ENCODE measurements at regions not wholly inside any gene's neighbourhood (a gene's known extent, or its start where the extent isn't known, plus 50 kb on each side); places are given as distances from the start of the nearest gene placed in this dataset.
"Not testable (repeated sequence)": the region's sequence is repeated elsewhere in the genome, so short reads cannot be mapped to it uniquely, and the experiment has no call there.

DNA sequence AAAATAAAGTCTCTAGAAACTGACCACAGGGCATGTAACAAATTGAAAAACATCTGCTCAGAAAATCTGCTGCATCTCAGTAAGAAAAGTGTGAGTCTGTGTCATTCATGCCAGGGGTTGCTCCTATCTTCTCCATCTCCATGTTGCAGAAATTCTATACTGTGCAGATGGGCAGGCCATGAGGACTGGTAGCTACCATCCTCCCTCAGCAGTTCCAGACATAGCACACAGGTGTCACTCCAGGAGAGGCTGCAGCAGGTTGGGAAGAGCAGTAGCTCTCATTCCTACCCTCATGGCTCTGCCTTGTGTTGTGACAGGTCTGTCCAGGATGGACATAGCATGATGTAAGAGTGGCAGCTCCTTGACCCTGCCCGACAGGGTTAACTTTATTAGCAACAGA lies 173.4 kb downstream of the NDUFS4 start:
- TF ChIP-seq, protein P1, sequence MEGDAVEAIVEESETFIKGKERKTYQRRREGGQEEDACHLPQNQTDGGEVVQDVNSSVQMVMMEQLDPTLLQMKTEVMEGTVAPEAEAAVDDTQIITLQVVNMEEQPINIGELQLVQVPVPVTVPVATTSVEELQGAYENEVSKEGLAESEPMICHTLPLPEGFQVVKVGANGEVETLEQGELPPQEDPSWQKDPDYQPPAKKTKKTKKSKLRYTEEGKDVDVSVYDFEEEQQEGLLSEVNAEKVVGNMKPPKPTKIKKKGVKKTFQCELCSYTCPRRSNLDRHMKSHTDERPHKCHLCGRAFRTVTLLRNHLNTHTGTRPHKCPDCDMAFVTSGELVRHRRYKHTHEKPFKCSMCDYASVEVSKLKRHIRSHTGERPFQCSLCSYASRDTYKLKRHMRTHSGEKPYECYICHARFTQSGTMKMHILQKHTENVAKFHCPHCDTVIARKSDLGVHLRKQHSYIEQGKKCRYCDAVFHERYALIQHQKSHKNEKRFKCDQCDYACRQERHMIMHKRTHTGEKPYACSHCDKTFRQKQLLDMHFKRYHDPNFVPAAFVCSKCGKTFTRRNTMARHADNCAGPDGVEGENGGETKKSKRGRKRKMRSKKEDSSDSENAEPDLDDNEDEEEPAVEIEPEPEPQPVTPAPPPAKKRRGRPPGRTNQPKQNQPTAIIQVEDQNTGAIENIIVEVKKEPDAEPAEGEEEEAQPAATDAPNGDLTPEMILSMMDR (IDR thresholded peaks at IDR 0.05) = no peak

DNA sequence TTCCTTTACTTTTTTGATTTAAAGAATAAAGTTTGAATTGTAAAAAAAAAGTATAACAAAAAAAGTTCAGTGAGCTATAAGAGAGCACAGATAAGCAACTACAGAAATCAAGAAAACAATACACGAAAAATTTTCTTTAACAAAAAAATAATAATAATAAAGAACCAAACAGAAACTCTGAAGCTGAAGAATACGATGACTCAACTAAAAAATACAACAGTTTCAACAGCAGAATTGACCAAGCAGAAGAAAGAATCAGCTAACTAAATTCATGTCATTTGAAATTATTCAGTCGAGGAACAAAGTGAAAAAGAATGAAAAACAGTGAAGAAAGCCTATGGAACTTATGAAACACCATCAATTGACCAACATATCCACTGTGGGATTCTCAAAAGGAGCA lies 177.7 kb downstream of the NDUFS4 start:
- Mint-ChIP-seq H3K9me3 (ENCODE audit: unreplicated experiment) (no peaks in the 10 kb centered on the region), H3K4me3 (ENCODE audit: unreplicated experiment) (no peak overlapping the region), H3K27ac (ENCODE audit: unreplicated experiment) (no peak overlapping the region), H3K4me1 (ENCODE audit: unreplicated experiment) (no peaks in the 10 kb centered on the region), H3K36me3 (ENCODE audit: unreplicated experiment) (no peaks in the 10 kb centered on the region), H3K27me3 (ENCODE audit: unreplicated experiment) (peaks cover 53% of the 10 kb centered on the region)
- TF ChIP-seq, protein P1 (IDR thresholded peaks at IDR 0.05) = no peak
- no peak for DNase-seq (ENCODE audit: extremely low spot score, unreplicated experiment)

More for the DNA sequence above, 173.4 kb downstream of the NDUFS4 start:
- H3K36me3 Mint-ChIP-seq (ENCODE audit: unreplicated experiment) = no peaks in the 10 kb centered on the region
- H3K27me3 Mint-ChIP-seq (ENCODE audit: unreplicated experiment) = peaks cover 44% of the 10 kb centered on the region
- H3K27ac Mint-ChIP-seq (ENCODE audit: unreplicated experiment) = no peak overlapping the region
- no peaks in the 10 kb centered on the region for H3K9me3 Mint-ChIP-seq (ENCODE audit: unreplicated experiment)
- no peak overlapping the region for H3K4me3 Mint-ChIP-seq (ENCODE audit: unreplicated experiment)
- DNase-seq (ENCODE audit: extremely low spot score, unreplicated experiment) = no peak
- no peaks in the 10 kb centered on the region for H3K4me1 Mint-ChIP-seq (ENCODE audit: unreplicated experiment)

DNA sequence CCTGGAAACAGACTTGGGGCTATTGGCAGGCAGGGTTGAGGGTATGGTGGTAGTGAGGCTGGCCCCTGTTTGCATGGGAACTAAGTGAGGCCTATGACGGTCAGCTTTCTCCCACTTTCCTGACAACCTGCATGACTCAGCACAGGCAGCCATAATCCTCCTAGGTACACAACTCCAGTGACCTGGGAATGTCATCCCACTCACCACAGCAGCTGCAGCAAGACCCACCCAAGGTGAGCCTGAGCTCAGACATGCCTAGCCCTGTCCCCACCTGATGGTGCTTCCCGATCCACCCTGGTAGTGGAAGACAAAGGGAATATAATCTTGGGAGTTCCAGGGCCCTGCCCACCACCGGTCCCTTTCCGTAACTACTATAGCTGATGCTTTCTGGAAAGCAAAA lies 178.7 kb downstream of the NDUFS4 start:
- Mint-ChIP-seq H3K4me1 (ENCODE audit: unreplicated experiment) (no peaks in the 10 kb centered on the region), H3K27ac (ENCODE audit: unreplicated experiment) (no peak overlapping the region), H3K36me3 (ENCODE audit: unreplicated experiment) (no peaks in the 10 kb centered on the region), H3K4me3 (ENCODE audit: unreplicated experiment) (no peak overlapping the region), H3K27me3 (ENCODE audit: unreplicated experiment) (peaks cover 54% of the 10 kb centered on the region), H3K9me3 (ENCODE audit: unreplicated experiment) (no peaks in the 10 kb centered on the region)
- TF ChIP-seq, protein P1 (IDR thresholded peaks at IDR 0.05) = no peak
- no peak for DNase-seq (ENCODE audit: extremely low spot score, unreplicated experiment)

DNA sequence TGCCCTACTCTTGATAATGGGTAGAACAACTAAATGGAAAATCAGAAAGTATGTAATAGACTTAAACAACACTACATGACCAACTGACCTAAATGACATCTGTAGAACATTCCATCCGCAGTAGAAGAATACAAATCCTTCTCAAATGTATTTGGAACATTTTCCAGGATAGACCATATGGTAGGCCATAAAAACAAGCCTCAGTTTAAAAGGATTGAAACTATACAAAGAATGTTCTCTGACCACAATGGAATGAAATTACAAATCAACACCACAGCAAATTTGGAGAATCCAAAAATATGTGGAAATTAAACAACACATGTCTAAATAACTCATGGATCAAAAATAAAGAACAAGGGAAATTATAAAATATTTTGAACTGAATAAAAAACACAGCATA lies 189.2 kb downstream of the NDUFS4 start:
- Mint-ChIP-seq H3K27ac (ENCODE audit: unreplicated experiment) (no peak overlapping the region), H3K4me3 (ENCODE audit: unreplicated experiment) (no peak overlapping the region), H3K4me1 (ENCODE audit: unreplicated experiment) (no peaks in the 10 kb centered on the region), H3K9me3 (ENCODE audit: unreplicated experiment) (peaks cover 42% of the 10 kb centered on the region), H3K27me3 (ENCODE audit: unreplicated experiment) (peaks cover 26% of the 10 kb centered on the region), H3K36me3 (ENCODE audit: unreplicated experiment) (no peaks in the 10 kb centered on the region)
- TF ChIP-seq, protein P1 (IDR thresholded peaks at IDR 0.05) = no peak
- no peak for DNase-seq (ENCODE audit: extremely low spot score, unreplicated experiment)

DNA sequence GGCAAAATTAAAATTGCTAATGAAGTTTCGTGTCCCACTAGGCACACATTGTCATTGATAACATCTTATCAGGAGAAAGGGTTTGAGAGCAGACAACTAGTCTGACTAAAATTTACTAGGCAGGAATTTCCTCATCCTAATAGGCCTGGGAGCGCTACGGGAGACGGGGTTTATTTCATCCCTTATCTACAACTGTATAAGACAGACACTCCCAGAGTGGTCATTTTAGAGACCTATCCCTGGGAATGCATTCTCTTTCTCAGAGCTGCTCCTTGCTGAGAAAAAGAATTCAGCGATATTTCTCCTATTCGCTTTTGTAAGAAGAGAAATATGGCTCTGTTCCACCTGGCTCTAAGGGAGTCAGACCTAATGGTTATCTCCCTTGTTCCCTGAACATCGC lies 191.8 kb downstream of the NDUFS4 start:
- H3K4me3 Mint-ChIP-seq (ENCODE audit: unreplicated experiment); DNase-seq (ENCODE audit: extremely low spot score, unreplicated experiment); H3K36me3 Mint-ChIP-seq (ENCODE audit: unreplicated experiment); H3K27ac Mint-ChIP-seq (ENCODE audit: unreplicated experiment); H3K4me1 Mint-ChIP-seq (ENCODE audit: unreplicated experiment): not testable (repeated sequence)
- H3K9me3 Mint-ChIP-seq (ENCODE audit: unreplicated experiment) = peaks cover 40% of the 10 kb centered on the region
- peaks cover 29% of the 10 kb centered on the region for H3K27me3 Mint-ChIP-seq (ENCODE audit: unreplicated experiment)

DNA sequence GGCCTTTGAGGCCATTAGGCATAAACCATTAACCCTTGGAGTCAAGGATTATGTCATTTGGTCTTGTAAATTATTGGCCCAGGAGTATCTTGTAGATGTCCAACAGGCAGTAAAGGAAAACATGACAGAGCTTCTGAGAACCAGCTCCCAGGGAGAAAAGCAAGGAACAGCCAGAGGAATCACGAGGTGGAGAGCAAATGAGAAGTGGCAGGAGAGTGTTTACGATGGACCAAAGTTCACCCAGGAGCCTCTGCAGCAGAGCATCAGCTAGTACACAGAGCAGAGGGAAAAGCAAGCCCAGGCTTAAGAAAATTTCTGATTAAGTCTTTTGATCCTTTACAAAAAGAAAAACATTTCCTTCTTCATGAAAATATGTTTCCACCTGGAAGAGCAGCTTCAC lies 206.2 kb downstream of the NDUFS4 start:
- Mint-ChIP-seq H3K27me3 (ENCODE audit: unreplicated experiment) (peaks cover 31% of the 10 kb centered on the region), H3K4me1 (ENCODE audit: unreplicated experiment) (no peaks in the 10 kb centered on the region), H3K9me3 (ENCODE audit: unreplicated experiment) (peaks cover 5% of the 10 kb centered on the region)

More for the DNA sequence above, 206.2 kb downstream of the NDUFS4 start:
- H3K27ac Mint-ChIP-seq (ENCODE audit: unreplicated experiment) = no peak overlapping the region
- H3K4me3 Mint-ChIP-seq (ENCODE audit: unreplicated experiment) = no peak overlapping the region
- no peaks in the 10 kb centered on the region for H3K36me3 Mint-ChIP-seq (ENCODE audit: unreplicated experiment)
- TF ChIP-seq, protein P1 (IDR thresholded peaks at IDR 0.05) = no peak
- no peak for DNase-seq (ENCODE audit: extremely low spot score, unreplicated experiment)

Data from osteocyte (in vitro differentiated cells).